ENCODE measurements at regions not wholly inside any gene's neighbourhood (a gene's known extent, or its start where the extent isn't known, plus 50 kb on each side); places are given as distances from the start of the nearest gene placed in this dataset.

GRCh38 chr12:19749906-19750574 lies 310.7 kb downstream of the AEBP2 start:
- TF ChIP-seq, protein P1, sequence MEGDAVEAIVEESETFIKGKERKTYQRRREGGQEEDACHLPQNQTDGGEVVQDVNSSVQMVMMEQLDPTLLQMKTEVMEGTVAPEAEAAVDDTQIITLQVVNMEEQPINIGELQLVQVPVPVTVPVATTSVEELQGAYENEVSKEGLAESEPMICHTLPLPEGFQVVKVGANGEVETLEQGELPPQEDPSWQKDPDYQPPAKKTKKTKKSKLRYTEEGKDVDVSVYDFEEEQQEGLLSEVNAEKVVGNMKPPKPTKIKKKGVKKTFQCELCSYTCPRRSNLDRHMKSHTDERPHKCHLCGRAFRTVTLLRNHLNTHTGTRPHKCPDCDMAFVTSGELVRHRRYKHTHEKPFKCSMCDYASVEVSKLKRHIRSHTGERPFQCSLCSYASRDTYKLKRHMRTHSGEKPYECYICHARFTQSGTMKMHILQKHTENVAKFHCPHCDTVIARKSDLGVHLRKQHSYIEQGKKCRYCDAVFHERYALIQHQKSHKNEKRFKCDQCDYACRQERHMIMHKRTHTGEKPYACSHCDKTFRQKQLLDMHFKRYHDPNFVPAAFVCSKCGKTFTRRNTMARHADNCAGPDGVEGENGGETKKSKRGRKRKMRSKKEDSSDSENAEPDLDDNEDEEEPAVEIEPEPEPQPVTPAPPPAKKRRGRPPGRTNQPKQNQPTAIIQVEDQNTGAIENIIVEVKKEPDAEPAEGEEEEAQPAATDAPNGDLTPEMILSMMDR (IDR thresholded peaks at IDR 0.05; ENCODE audit: low read depth, low read length) = no peak
- Histone ChIP-seq H3K27me3 (ENCODE audit: control insufficient read depth, insufficient read depth, low read length) (no peaks in the 10 kb centered on the region), H3K9me3 (ENCODE audit: control insufficient read depth, insufficient read depth, low read length) (no peaks in the 10 kb centered on the region), H3K27ac (ENCODE audit: low read depth, low read length) (no peak overlapping the region), H3K4me3 (ENCODE audit: low read depth, low read length) (no peak overlapping the region)
- CTCF ChIA-PET = interaction anchor here (2.3 kb wide), 1 partner anchor 11 kb away, joined by 15 read pairs; no protein-coding TSS in a partner anchor
- DNase-seq (ENCODE audit: low read depth, low spot score) = no peak
- POLR2A ChIA-PET = no interaction called here

DNA sequence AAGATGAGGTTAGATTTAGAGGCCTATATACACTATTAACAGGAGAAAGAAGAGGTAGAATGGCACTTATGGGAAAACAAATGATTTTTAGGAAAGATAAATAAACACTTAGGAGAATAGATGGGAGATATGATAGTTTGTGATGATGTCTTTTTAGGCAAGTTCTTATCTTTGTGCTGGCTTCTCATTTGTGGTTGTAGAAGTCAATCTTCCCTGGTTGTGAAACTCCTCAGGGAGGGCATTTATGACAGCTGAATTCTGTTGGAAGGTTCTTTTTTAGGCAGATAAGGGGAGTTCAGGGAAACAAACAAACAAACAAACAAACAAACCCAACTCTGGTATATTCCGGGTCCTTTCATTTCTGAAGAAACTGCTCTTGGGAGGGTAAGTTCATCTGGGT lies 311.8 kb downstream of the AEBP2 start:
- no peak for DNase-seq (ENCODE audit: low read depth, low spot score)
- Histone ChIP-seq H3K4me3 (ENCODE audit: low read depth, low read length) (no peak overlapping the region), H3K27ac (ENCODE audit: low read depth, low read length) (no peak overlapping the region), H3K9me3 (ENCODE audit: control insufficient read depth, insufficient read depth, low read length) (no peaks in the 10 kb centered on the region), H3K27me3 (ENCODE audit: control insufficient read depth, insufficient read depth, low read length) (no peaks in the 10 kb centered on the region)
- CTCF ChIA-PET = interaction anchor here (0.6 kb wide), 1 partner anchor 384 kb away, joined by 5 read pairs; no protein-coding TSS in a partner anchor
- POLR2A ChIA-PET = no interaction called here
- TF ChIP-seq, protein P1 (IDR thresholded peaks at IDR 0.05; ENCODE audit: low read depth, low read length) = no peak

DNA sequence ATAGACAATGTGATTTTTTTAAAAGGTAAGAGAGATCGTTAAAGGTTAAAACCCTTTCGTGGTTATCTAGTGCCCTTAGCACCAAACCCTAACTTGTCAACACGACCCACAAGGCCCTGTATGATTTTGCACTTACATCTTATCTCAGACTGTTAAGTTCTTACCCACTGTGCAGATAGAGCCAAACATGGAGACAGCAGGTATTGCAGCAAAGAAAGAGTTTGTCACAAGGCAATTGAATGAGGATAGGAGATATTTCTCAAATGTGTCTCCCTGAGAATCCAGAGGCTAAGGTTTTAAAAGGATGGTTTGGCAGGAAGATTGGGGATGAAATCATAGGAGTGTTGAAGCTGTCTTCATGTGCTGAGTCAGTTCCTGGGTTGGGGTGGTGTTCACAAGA lies 313.4 kb downstream of the AEBP2 start:
- POLR2A ChIA-PET = no interaction called here
- CTCF ChIA-PET = no interaction called here
- H3K27me3 ChIP-seq (ENCODE audit: control insufficient read depth, insufficient read depth, low read length) = no peaks in the 10 kb centered on the region
- H3K9me3 ChIP-seq (ENCODE audit: control insufficient read depth, insufficient read depth, low read length) = no peaks in the 10 kb centered on the region
- DNase-seq (ENCODE audit: low read depth, low spot score) = no peak
- no peak overlapping the region for H3K4me3 ChIP-seq (ENCODE audit: low read depth, low read length)
- no peak overlapping the region for H3K27ac ChIP-seq (ENCODE audit: low read depth, low read length)
- TF ChIP-seq, protein P1 (IDR thresholded peaks at IDR 0.05; ENCODE audit: low read depth, low read length) = no peak

- Histone ChIP-seq H3K27ac (ENCODE audit: low read depth, low read length) (no peak overlapping the region), H3K9me3 (ENCODE audit: control insufficient read depth, insufficient read depth, low read length) (no peaks in the 10 kb centered on the region), H3K4me3 (ENCODE audit: low read depth, low read length) (no peak overlapping the region), H3K27me3 (ENCODE audit: control insufficient read depth, insufficient read depth, low read length) (no peaks in the 10 kb centered on the region)
- ChIA-PET CTCF (interaction anchor here (3.4 kb wide), 1 partner anchor 138 kb away, joined by 27 read pairs; no protein-coding TSS in a partner anchor), POLR2A (no interaction called here)
- TF ChIP-seq, protein P1 (IDR thresholded peaks at IDR 0.05; ENCODE audit: low read depth, low read length) = no peak
- no peak for DNase-seq (ENCODE audit: low read depth, low spot score)
Observed at GRCh38 chr12:19755136-19755535, 315.8 kb downstream of the AEBP2 start.

GRCh38 chr12:19757317-19757877 lies 318.1 kb downstream of the AEBP2 start:
- Histone ChIP-seq H3K27ac (ENCODE audit: low read depth, low read length) (no peak overlapping the region), H3K4me3 (ENCODE audit: low read depth, low read length) (no peak overlapping the region), H3K27me3 (ENCODE audit: control insufficient read depth, insufficient read depth, low read length) (no peaks in the 10 kb centered on the region), H3K9me3 (ENCODE audit: control insufficient read depth, insufficient read depth, low read length) (no peaks in the 10 kb centered on the region)
- no peak for DNase-seq (ENCODE audit: low read depth, low spot score)
- TF ChIP-seq, protein P1 (IDR thresholded peaks at IDR 0.05; ENCODE audit: low read depth, low read length) = peak; percentile 75
- ChIA-PET CTCF (interaction anchor here (0.6 to 3.4 kb wide), 14 partner anchors 10 to 792 kb away, joined by 3 to 27 read pairs (median 4); no protein-coding TSS in a partner anchor), POLR2A (no interaction called here)
